GM04503 (cell line): ENCODE measurements at regions not wholly inside any gene's neighbourhood (a gene's known extent, or its start where the extent isn't known, plus 50 kb on each side); places are given as distances from the start of the nearest gene placed in this dataset.

ENCODE experiments used
- DNase-seq: peaks from one replicate; pipeline ENCODE4 v3.0.0-alpha.2; 2012; ENCODE audit warnings: low read depth

GRCh38 chr10:123409884-123410283 is 255.7 kb downstream of the BUB3 start:
- no peak for DNase-seq

- no peak for DNase-seq
Measured at GRCh38 chr10:123413353-123413752, 252.8 kb upstream of the GPR26 start.

GRCh38 chr10:123415523-123415922 is 250.6 kb upstream of the GPR26 start:
- no peak for DNase-seq

GRCh38 chr10:123417414-123417813 is 248.7 kb upstream of the GPR26 start:
- no peak for DNase-seq

GRCh38 chr10:123421461-123421860 is 244.7 kb upstream of the GPR26 start:
- no peak for DNase-seq

GRCh38 chr10:123422261-123422660 is 243.9 kb upstream of the GPR26 start:
- DNase-seq: no peak

- DNase-seq: no peak
Measured at GRCh38 chr10:123424537-123424936, 241.6 kb upstream of the GPR26 start.

- DNase-seq: no peak
Measured at GRCh38 chr10:123425680-123426079, 240.5 kb upstream of the GPR26 start.

GRCh38 chr10:123427165-123427786 is 238.9 kb upstream of the GPR26 start:
- DNase-seq: no peak

- no peak for DNase-seq
Measured at GRCh38 chr10:123428391-123428790, 237.8 kb upstream of the GPR26 start.

- DNase-seq: no peak
Measured at GRCh38 chr10:123429706-123430221, 236.4 kb upstream of the GPR26 start.

- no peak for DNase-seq
Measured at GRCh38 chr10:123433539-123433938, 232.6 kb upstream of the GPR26 start.

- no peak for DNase-seq
Measured at GRCh38 chr10:123434435-123435039, 231.6 kb upstream of the GPR26 start.

- no peak for DNase-seq
Measured at GRCh38 chr10:123442901-123443300, 223.3 kb upstream of the GPR26 start.

GRCh38 chr10:123443924-123444323 is 222.2 kb upstream of the GPR26 start:
- no peak for DNase-seq

GRCh38 chr10:123445261-123445775 is 220.8 kb upstream of the GPR26 start:
- no peak for DNase-seq

- DNase-seq: no peak
Measured at GRCh38 chr10:123446449-123447156, 219.6 kb upstream of the GPR26 start.

GRCh38 chr10:123449234-123449962 is 216.8 kb upstream of the GPR26 start:
- DNase-seq: no peak

GRCh38 chr10:123450956-123451605 is 215.1 kb upstream of the GPR26 start:
- no peak for DNase-seq

GRCh38 chr10:123451618-123452245 is 214.4 kb upstream of the GPR26 start:
- DNase-seq: no peak

GRCh38 chr10:123454987-123455386 is 211.2 kb upstream of the GPR26 start:
- no peak for DNase-seq
